ENCODE measurements at regions not wholly inside any gene's neighbourhood (a gene's known extent, or its start where the extent isn't known, plus 50 kb on each side); places are given as distances from the start of the nearest gene placed in this dataset.

DNA sequence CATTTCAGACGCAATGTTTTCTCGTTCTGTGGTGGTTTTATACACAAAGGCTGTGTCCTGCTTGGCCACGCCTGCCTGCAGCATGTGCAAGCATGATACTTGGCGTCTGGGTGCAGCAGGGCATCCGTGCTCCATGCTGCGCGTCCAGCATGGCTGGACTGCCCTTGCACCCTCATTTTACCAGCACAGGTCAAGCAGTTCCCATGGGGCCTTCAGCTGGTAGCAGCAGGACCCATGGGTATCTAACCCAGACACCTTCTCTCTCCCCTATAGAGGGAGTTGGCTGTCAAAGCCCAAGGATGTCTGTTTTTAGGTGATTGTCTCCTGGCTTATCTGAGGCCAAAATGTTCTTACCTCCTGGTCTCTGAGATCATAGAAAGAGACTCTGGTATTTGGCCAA lies 158.3 kb upstream of the PITX1 start:
- Histone ChIP-seq H4K8ac (ENCODE audit: low read depth, low read length) (no peak overlapping the region), H3K79me2 (ENCODE audit: control insufficient read depth, insufficient read depth, low read length) (no peaks in the 10 kb centered on the region), H2AK5ac (ENCODE audit: low read length) (no peak overlapping the region), H3K4me3 (ENCODE audit: low read length) (no peak overlapping the region), H3K18ac (ENCODE audit: low read length) (no peak overlapping the region), H2BK5ac (ENCODE audit: low read length) (no peak overlapping the region), H3K79me1 (ENCODE audit: low read length) (no peaks in the 10 kb centered on the region), H3K4me2 (ENCODE audit: low read length) (no peak overlapping the region), H2BK120ac (ENCODE audit: low read depth, low read length) (no peak overlapping the region), H4K5ac (ENCODE audit: low read length) (no peak overlapping the region), H3K27ac (ENCODE audit: low read depth, low read length) (no peak overlapping the region), H3K36me3 (ENCODE audit: control insufficient read depth, insufficient read depth, low read length) (no peaks in the 10 kb centered on the region), H3K4ac (ENCODE audit: low read depth, low read length) (no peak overlapping the region), H3K4me1 (ENCODE audit: control insufficient read depth, low read depth, low read length) (peaks cover 2% of the 10 kb centered on the region), H2BK15ac (replicated peaks; ENCODE audit: low read depth) (no peak overlapping the region), H3K56ac (ENCODE audit: low read length) (no peak overlapping the region), H3K23ac (ENCODE audit: low read length) (no peak overlapping the region), H3K9ac (ENCODE audit: low read length) (no peak overlapping the region), H3K27me3 (ENCODE audit: insufficient read depth, low read length, poor library complexity) (no peaks in the 10 kb centered on the region)
- DNase-seq: peak; percentile 25
- WGBS (ENCODE audit: extremely low coverage, insufficient coverage, low lambda C conversion rate): no CpG with 5 or more reads among the region's 7 CpGs

DNA sequence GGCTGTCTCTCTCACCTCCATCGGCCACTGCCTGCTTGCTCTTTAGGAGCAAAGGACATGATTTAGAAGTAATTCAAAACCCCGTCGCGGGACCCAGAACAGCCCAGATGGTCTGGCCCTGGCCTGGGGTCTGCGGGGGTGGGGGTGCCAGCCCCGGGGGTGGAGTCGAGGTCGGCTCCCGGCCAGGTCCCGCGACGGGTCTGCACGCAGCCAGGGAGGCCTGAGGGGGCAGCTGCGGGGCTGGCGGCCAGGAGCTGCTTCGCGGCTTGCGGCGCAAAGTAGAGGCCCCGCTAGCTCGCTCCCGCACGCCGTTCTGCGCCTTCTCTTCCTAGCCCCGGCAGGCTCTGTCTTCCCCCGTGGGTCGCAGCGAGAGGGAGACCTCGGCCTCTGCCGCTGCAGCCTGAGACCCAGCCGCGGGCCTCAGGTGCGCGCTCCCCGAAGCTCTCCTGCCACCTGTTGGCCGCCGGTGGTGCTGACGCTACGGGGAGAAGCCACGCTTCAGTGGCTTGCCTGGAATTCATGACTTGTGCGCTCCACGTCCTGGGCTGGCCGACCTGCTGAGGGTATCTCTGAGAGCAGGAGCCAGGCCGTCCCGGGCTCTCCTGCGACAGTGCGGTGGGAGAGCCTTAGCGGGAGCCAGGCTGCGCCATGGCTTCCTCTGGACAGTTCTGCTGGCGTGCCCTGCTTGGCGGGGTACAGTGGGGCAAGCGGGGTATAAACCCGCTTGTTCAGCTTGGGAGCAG lies 157.2 kb upstream of the PITX1 start:
- Histone ChIP-seq H2BK120ac (ENCODE audit: low read depth, low read length) (no peak overlapping the region), H3K4me1 (ENCODE audit: control insufficient read depth, low read depth, low read length) (peaks cover 2% of the 10 kb centered on the region), H3K18ac (ENCODE audit: low read length) (no peak overlapping the region), H3K4me2 (ENCODE audit: low read length) (peak overlapping the region; percentile 80), H3K79me1 (ENCODE audit: low read length) (no peaks in the 10 kb centered on the region), H4K8ac (ENCODE audit: low read depth, low read length) (no peak overlapping the region), H2BK15ac (replicated peaks; ENCODE audit: low read depth) (no peak overlapping the region), H3K27me3 (ENCODE audit: insufficient read depth, low read length, poor library complexity) (no peaks in the 10 kb centered on the region), H3K56ac (ENCODE audit: low read length) (peak overlapping the region; percentile 79), H4K5ac (ENCODE audit: low read length) (no peak overlapping the region), H2BK5ac (ENCODE audit: low read length) (no peak overlapping the region), H3K27ac (ENCODE audit: low read depth, low read length) (no peak overlapping the region), H3K4me3 (ENCODE audit: low read length) (no peak overlapping the region), H3K36me3 (ENCODE audit: control insufficient read depth, insufficient read depth, low read length) (no peaks in the 10 kb centered on the region), H3K9ac (ENCODE audit: low read length) (peak overlapping the region; percentile 56), H2AK5ac (ENCODE audit: low read length) (no peak overlapping the region), H3K23ac (ENCODE audit: low read length) (peak overlapping the region; percentile 32), H3K79me2 (ENCODE audit: control insufficient read depth, insufficient read depth, low read length) (no peaks in the 10 kb centered on the region), H3K4ac (ENCODE audit: low read depth, low read length) (no peak overlapping the region)
- WGBS (ENCODE audit: extremely low coverage, insufficient coverage, low lambda C conversion rate): no CpG with 5 or more reads among the region's 54 CpGs
- DNase-seq: peak; percentile 93

DNA sequence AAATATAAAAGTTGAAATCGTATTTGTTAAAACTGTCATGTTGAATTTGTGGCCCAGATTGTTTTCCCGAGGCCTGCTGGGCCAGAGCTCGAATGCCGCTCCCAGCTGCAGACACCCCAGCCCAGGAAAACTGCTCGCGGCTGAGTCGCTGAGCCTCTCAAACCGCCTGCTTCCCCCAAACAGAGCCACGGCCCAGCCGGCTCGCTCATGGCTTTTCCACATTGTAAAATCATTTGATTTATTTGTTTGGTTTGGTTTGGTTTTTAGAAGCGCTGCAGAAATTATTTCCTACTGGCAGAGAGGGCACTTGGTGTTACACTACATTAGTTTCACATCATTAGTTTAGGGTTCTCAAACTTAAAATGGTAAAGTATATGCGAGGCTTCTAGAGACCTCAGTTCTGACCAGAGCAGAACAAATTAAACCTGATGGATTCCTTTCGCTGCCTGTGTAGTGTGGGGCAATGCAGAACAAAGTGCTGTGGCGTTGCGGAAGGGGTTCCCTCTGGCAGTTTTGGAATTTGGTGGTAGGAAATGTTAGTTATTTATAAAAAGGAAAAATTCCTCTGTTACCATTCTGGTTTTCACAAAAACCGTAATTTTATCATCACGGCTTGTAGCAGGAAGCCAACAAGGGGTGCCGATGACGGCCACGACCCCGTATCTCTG lies 156.5 kb upstream of the PITX1 start:
- WGBS (ENCODE audit: extremely low coverage, insufficient coverage, low lambda C conversion rate): no CpG with 5 or more reads among the region's 22 CpGs
- no peak overlapping the region for H3K18ac ChIP-seq (ENCODE audit: low read length)
- no peak overlapping the region for H3K27ac ChIP-seq (ENCODE audit: low read depth, low read length)

DNA sequence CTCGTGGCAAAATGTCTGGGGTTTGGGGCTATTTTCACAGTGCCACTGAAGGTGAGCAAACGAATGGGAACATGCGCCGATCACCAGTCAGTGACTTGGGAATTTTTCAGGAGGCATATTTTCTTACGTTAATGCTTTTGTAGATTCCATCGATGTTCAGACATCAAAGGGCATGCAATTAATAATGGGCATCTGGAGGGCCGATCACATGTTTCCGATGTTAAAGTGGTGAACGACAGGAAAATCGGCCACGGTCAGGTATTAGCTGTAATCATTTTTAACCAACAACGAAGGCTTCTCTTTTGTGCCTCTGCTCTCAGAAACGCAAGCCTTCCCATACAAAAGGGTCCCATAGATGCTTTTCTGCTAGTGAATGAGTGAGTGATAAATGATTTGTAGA lies 155.0 kb upstream of the PITX1 start:
- H3K4ac ChIP-seq (ENCODE audit: low read depth, low read length): no peak overlapping the region
- no peak overlapping the region for H4K8ac ChIP-seq (ENCODE audit: low read depth, low read length)
- H3K79me2 ChIP-seq (ENCODE audit: control insufficient read depth, insufficient read depth, low read length): no peaks in the 10 kb centered on the region
- H2AK5ac ChIP-seq (ENCODE audit: low read length): no peak overlapping the region
- no peak overlapping the region for H3K4me2 ChIP-seq (ENCODE audit: low read length)
- no peak overlapping the region for H3K56ac ChIP-seq (ENCODE audit: low read length)
- H3K27me3 ChIP-seq (ENCODE audit: insufficient read depth, low read length, poor library complexity): no peaks in the 10 kb centered on the region
- H2BK120ac ChIP-seq (ENCODE audit: low read depth, low read length): no peak overlapping the region
- no peak overlapping the region for H3K4me3 ChIP-seq (ENCODE audit: low read length)
- no peak overlapping the region for H3K18ac ChIP-seq (ENCODE audit: low read length)
- peaks cover 2% of the 10 kb centered on the region for H3K4me1 ChIP-seq (ENCODE audit: control insufficient read depth, low read depth, low read length)
- no CpG with 5 or more reads among the region's 13 CpGs for WGBS (ENCODE audit: extremely low coverage, insufficient coverage, low lambda C conversion rate)
- H2BK5ac ChIP-seq (ENCODE audit: low read length): no peak overlapping the region
- DNase-seq: no peak
- H3K79me1 ChIP-seq (ENCODE audit: low read length): no peaks in the 10 kb centered on the region
- H3K27ac ChIP-seq (ENCODE audit: low read depth, low read length): no peak overlapping the region
- H3K36me3 ChIP-seq (ENCODE audit: control insufficient read depth, insufficient read depth, low read length): no peaks in the 10 kb centered on the region
- no peak overlapping the region for H2BK15ac ChIP-seq (replicated peaks; ENCODE audit: low read depth)
- no peak overlapping the region for H4K5ac ChIP-seq (ENCODE audit: low read length)
- no peak overlapping the region for H3K9ac ChIP-seq (ENCODE audit: low read length)
- no peak overlapping the region for H3K23ac ChIP-seq (ENCODE audit: low read length)

More for the DNA sequence above, 156.5 kb upstream of the PITX1 start:
- Histone ChIP-seq H3K79me1 (ENCODE audit: low read length) (no peaks in the 10 kb centered on the region), H3K4ac (ENCODE audit: low read depth, low read length) (no peak overlapping the region), H3K4me3 (ENCODE audit: low read length) (no peak overlapping the region), H2BK5ac (ENCODE audit: low read length) (no peak overlapping the region), H4K8ac (ENCODE audit: low read depth, low read length) (no peak overlapping the region), H4K5ac (ENCODE audit: low read length) (no peak overlapping the region), H2BK15ac (replicated peaks; ENCODE audit: low read depth) (no peak overlapping the region), H3K4me1 (ENCODE audit: control insufficient read depth, low read depth, low read length) (peaks cover 2% of the 10 kb centered on the region), H3K4me2 (ENCODE audit: low read length) (peak overlapping the region; percentile 80), H3K79me2 (ENCODE audit: control insufficient read depth, insufficient read depth, low read length) (no peaks in the 10 kb centered on the region), H2AK5ac (ENCODE audit: low read length) (no peak overlapping the region), H2BK120ac (ENCODE audit: low read depth, low read length) (no peak overlapping the region), H3K36me3 (ENCODE audit: control insufficient read depth, insufficient read depth, low read length) (no peaks in the 10 kb centered on the region), H3K23ac (ENCODE audit: low read length) (no peak overlapping the region), H3K27me3 (ENCODE audit: insufficient read depth, low read length, poor library complexity) (no peaks in the 10 kb centered on the region), H3K9ac (ENCODE audit: low read length) (peak overlapping the region; percentile 56), H3K56ac (ENCODE audit: low read length) (peak overlapping the region; percentile 79)
- DNase-seq: peak; percentile 24

DNA sequence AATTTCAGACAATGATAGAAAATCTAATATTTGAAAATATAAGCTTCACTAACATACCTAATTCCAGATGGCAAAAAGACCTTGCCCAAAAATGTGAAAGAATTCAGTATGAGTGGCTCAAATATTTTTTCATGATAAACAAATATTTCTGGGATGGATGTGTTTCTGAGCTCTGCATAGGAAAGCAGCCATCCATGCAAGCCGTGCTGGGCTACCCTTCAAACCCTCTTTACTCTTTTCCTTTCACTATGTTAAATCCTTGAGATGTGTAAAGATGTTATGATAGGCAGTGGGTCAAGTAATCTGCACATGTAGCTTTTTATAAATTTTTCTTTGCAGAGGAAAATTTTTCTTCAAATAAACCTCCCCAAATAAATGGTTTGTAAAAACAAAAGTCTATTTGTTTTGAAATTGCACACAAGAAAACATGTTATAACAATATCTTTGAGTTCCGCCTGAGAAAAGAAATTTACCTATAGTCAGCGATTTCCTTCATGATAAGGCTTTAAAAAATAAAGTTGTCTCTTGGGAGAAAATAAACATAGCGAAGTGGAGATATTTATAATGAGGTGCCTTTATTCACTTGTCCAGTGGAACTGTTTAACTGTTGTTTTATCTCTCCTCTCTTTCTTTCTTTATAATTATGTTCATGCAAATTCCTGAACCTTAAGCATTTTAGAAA lies 154.3 kb upstream of the PITX1 start:
- Histone ChIP-seq H2BK120ac (ENCODE audit: low read depth, low read length) (no peak overlapping the region), H3K4me2 (ENCODE audit: low read length) (no peak overlapping the region), H3K23ac (ENCODE audit: low read length) (no peak overlapping the region), H3K79me2 (ENCODE audit: control insufficient read depth, insufficient read depth, low read length) (no peaks in the 10 kb centered on the region), H2BK15ac (replicated peaks; ENCODE audit: low read depth) (no peak overlapping the region), H3K27me3 (ENCODE audit: insufficient read depth, low read length, poor library complexity) (no peaks in the 10 kb centered on the region), H3K9ac (ENCODE audit: low read length) (no peak overlapping the region), H3K18ac (ENCODE audit: low read length) (no peak overlapping the region), H3K36me3 (ENCODE audit: control insufficient read depth, insufficient read depth, low read length) (no peaks in the 10 kb centered on the region), H3K4ac (ENCODE audit: low read depth, low read length) (no peak overlapping the region), H3K4me1 (ENCODE audit: control insufficient read depth, low read depth, low read length) (peaks cover 2% of the 10 kb centered on the region), H2BK5ac (ENCODE audit: low read length) (no peak overlapping the region), H3K27ac (ENCODE audit: low read depth, low read length) (no peak overlapping the region), H3K79me1 (ENCODE audit: low read length) (no peaks in the 10 kb centered on the region), H3K56ac (ENCODE audit: low read length) (no peak overlapping the region), H2AK5ac (ENCODE audit: low read length) (no peak overlapping the region), H4K8ac (ENCODE audit: low read depth, low read length) (no peak overlapping the region), H3K4me3 (ENCODE audit: low read length) (no peak overlapping the region), H4K5ac (ENCODE audit: low read length) (no peak overlapping the region)
- DNase-seq: no peak
- no CpG with 5 or more reads among the region's 4 CpGs for WGBS (ENCODE audit: extremely low coverage, insufficient coverage, low lambda C conversion rate)
